Astrocyte (in vitro differentiated cells and primary cell): ENCODE measurements at regions not wholly inside any gene's neighbourhood (a gene's known extent, or its start where the extent isn't known, plus 50 kb on each side); places are given as distances from the start of the nearest gene placed in this dataset.

Source experiments
- CTCF ChIP-seq: IDR thresholded peaks from 2 replicates; pipeline ENCODE4 v1.5.1; 2011; ENCODE audit warnings: low read depth, mild to moderate bottlenecking, inconsistent platforms, low read length, moderate library complexity; ENCODE audit not compliant: insufficient read depth
- EZH2 ChIP-seq: IDR thresholded peaks from 2 replicates; pipeline ENCODE4 v1.6.1; 2012; ENCODE audit warnings: mild to moderate bottlenecking, low read length, inconsistent platforms; ENCODE audit not compliant: insufficient read depth

GRCh38 chr6:96702626-96703025 is 134.7 kb downstream of the GPR63 start:
- TF ChIP-seq EZH2 (no peak), CTCF (no peak)
